ENCODE measurements at regions not wholly inside any gene's neighbourhood (a gene's known extent, or its start where the extent isn't known, plus 50 kb on each side); places are given as distances from the start of the nearest gene placed in this dataset.

- Histone ChIP-seq H3K4me3 (replicated peaks; ENCODE audit: insufficient read depth, low read length) (no peak overlapping the region), H3K27me3 (ENCODE audit: insufficient read depth, poor library complexity, severe bottlenecking) (no peaks in the 10 kb centered on the region), H3K27ac (replicated peaks) (no peak overlapping the region)
- TF ChIP-seq SPI1 (IDR thresholded peaks at IDR 0.05; ENCODE audit: borderline replicate concordance, low read depth) (no peak), POLR2AphosphoS5 (IDR thresholded peaks at IDR 0.05; ENCODE audit: low read depth) (no peak), REST (IDR thresholded peaks at IDR 0.05; ENCODE audit: insufficient replicate concordance, low read depth) (no peak), GABPA (IDR thresholded peaks at IDR 0.05; ENCODE audit: low read depth) (no peak), CTCF (IDR thresholded peaks at IDR 0.05; ENCODE audit: insufficient read depth, low read length) (no peak)
- no peak for DNase-seq (ENCODE audit: low read depth in 1 of 2, low spot score in 1 of 2)
Measured at GRCh38 chr1:80164150-80164549, 1157.6 kb upstream of the ADGRL4 start.

- no peak overlapping the region for H3K4me3 ChIP-seq (replicated peaks; ENCODE audit: insufficient read depth, low read length)
- DNase-seq (ENCODE audit: low read depth in 1 of 2, low spot score in 1 of 2): no peak
- no peak overlapping the region for H3K27ac ChIP-seq (replicated peaks)
- TF ChIP-seq SPI1 (IDR thresholded peaks at IDR 0.05; ENCODE audit: borderline replicate concordance, low read depth) (no peak), REST (IDR thresholded peaks at IDR 0.05; ENCODE audit: insufficient replicate concordance, low read depth) (no peak), POLR2AphosphoS5 (IDR thresholded peaks at IDR 0.05; ENCODE audit: low read depth) (no peak), CTCF (IDR thresholded peaks at IDR 0.05; ENCODE audit: insufficient read depth, low read length) (no peak), GABPA (IDR thresholded peaks at IDR 0.05; ENCODE audit: low read depth) (no peak)
- H3K27me3 ChIP-seq (ENCODE audit: insufficient read depth, poor library complexity, severe bottlenecking): no peaks in the 10 kb centered on the region
Measured at GRCh38 chr1:80163686-80164085, 1157.2 kb upstream of the ADGRL4 start.

GRCh38 chr1:80158771-80159170 is 1152.2 kb upstream of the ADGRL4 start:
- H3K4me3 ChIP-seq (replicated peaks; ENCODE audit: insufficient read depth, low read length): no peak overlapping the region
- no peaks in the 10 kb centered on the region for H3K27me3 ChIP-seq (ENCODE audit: insufficient read depth, poor library complexity, severe bottlenecking)
- no peak for DNase-seq (ENCODE audit: low read depth in 1 of 2, low spot score in 1 of 2)
- no peak overlapping the region for H3K27ac ChIP-seq (replicated peaks)
- TF ChIP-seq REST (IDR thresholded peaks at IDR 0.05; ENCODE audit: insufficient replicate concordance, low read depth): no peak
- no peak for TF ChIP-seq POLR2AphosphoS5 (IDR thresholded peaks at IDR 0.05; ENCODE audit: low read depth)
- TF ChIP-seq CTCF (IDR thresholded peaks at IDR 0.05; ENCODE audit: insufficient read depth, low read length): no peak
- TF ChIP-seq GABPA (IDR thresholded peaks at IDR 0.05; ENCODE audit: low read depth): no peak
- TF ChIP-seq SPI1 (IDR thresholded peaks at IDR 0.05; ENCODE audit: borderline replicate concordance, low read depth): no peak
